ENCODE measurements at regions not wholly inside any gene's neighbourhood (a gene's known extent, or its start where the extent isn't known, plus 50 kb on each side); places are given as distances from the start of the nearest gene placed in this dataset.
"Not testable (repeated sequence)": the region's sequence is repeated elsewhere in the genome, so short reads cannot be mapped to it uniquely, and the experiment has no call there.

DNA sequence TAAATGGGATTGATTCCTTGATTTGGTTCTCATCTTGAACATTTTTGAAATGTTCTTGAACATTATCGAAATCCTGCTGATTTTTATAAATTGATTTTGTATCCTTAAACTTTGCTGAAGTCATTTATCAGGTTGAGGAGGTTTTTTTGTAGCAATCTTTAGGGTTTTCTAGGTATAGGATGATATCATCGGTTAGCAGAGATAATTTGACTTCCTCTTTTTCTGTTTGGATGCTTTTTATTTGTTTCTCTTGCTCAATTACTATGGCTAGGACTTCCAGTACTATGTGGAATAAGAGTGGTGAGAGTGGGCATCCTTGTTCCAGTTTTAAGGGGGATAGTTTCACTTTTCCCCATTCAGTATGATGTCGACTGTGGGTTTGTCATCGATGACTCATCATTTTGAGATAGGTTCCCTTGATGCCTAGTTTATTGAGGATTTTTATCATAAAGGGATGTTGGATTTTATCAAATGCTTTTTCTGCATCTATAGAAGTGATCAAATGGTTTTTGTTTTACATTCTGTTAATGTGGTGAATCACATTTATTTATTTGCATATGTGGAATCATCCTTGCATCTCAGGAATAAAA is 201.5 kb upstream of the ZSWIM2 start:
- intact Hi-C loops (cut with micrococcal nuclease), result no loop called here
- Histone ChIP-seq H3K27me3 (ENCODE audit: low read depth) (no peaks in the 10 kb centered on the region), H3K36me3 (no peaks in the 10 kb centered on the region), H3K4me3 (no peak overlapping the region), H3K4me1 (no peaks in the 10 kb centered on the region), H3K27ac (replicated peaks) (no peak overlapping the region), H3K9me3 (replicated peaks) (peaks cover 48% of the 10 kb centered on the region)
- no peak for TF ChIP-seq CTCF (IDR thresholded peaks at IDR 0.05; ENCODE audit: borderline replicate concordance)
- DNase-seq, result no peak

GRCh38 chr2:187037310-187037709 is 188.3 kb upstream of the ZSWIM2 start:
- no peak for TF ChIP-seq CTCF (IDR thresholded peaks at IDR 0.05; ENCODE audit: borderline replicate concordance)
- H3K4me3 ChIP-seq, result no peak overlapping the region
- no peaks in the 10 kb centered on the region for H3K4me1 ChIP-seq
- H3K27me3 ChIP-seq (ENCODE audit: low read depth), result no peaks in the 10 kb centered on the region
- H3K36me3 ChIP-seq, result no peaks in the 10 kb centered on the region
- no peak for DNase-seq
- peaks cover 2% of the 10 kb centered on the region for H3K9me3 ChIP-seq (replicated peaks)
- H3K27ac ChIP-seq (replicated peaks), result no peak overlapping the region
- intact Hi-C loops (cut with micrococcal nuclease), result no loop called here

GRCh38 chr2:187034434-187034833 is 185.5 kb upstream of the ZSWIM2 start:
- Histone ChIP-seq H3K36me3 (no peaks in the 10 kb centered on the region), H3K4me3 (no peak overlapping the region), H3K27ac (replicated peaks) (no peak overlapping the region), H3K4me1 (no peaks in the 10 kb centered on the region), H3K27me3 (ENCODE audit: low read depth) (no peaks in the 10 kb centered on the region), H3K9me3 (replicated peaks) (peaks cover 30% of the 10 kb centered on the region)
- no peak for TF ChIP-seq CTCF (IDR thresholded peaks at IDR 0.05; ENCODE audit: borderline replicate concordance)
- DNase-seq, result no peak
- intact Hi-C loops (cut with micrococcal nuclease), result no loop called here

- no peaks in the 10 kb centered on the region for H3K4me1 ChIP-seq
- TF ChIP-seq CTCF (IDR thresholded peaks at IDR 0.05; ENCODE audit: borderline replicate concordance), result no peak
Measured at GRCh38 chr2:187024739-187025138, 175.8 kb upstream of the ZSWIM2 start.

DNA sequence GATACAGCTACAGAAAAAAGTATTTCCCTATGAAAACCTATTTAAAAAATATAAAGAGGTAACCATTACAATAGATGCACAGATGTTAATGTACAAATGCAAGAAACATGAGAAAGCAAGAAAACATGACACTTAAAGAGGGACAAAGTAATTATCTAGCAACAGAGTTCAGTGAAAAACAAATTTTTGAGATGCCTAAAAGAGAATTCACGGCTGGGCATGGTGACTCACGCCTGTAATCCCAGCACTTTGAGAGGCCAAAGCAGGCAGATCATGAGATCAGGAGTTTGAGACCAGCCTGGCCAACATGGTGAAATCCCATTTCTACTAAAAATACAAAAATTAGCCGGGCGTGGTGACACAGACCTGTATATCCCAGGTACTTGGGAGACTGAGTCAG is 175.0 kb upstream of the ZSWIM2 start:
- intact Hi-C loops (cut with micrococcal nuclease); H3K4me1 ChIP-seq; H3K4me3 ChIP-seq; H3K27me3 ChIP-seq (ENCODE audit: low read depth); H3K36me3 ChIP-seq; H3K27ac ChIP-seq (replicated peaks); DNase-seq: not testable (repeated sequence)
- H3K9me3 ChIP-seq (replicated peaks), result peaks cover 52% of the 10 kb centered on the region

More at GRCh38 chr2:187024739-187025138, 175.8 kb upstream of the ZSWIM2 start:
- intact Hi-C loops (cut with micrococcal nuclease), result no loop called here
- no peaks in the 10 kb centered on the region for H3K27me3 ChIP-seq (ENCODE audit: low read depth)
- H3K9me3 ChIP-seq (replicated peaks), result peaks cover 56% of the 10 kb centered on the region
- H3K27ac ChIP-seq (replicated peaks), result no peak overlapping the region
- no peaks in the 10 kb centered on the region for H3K36me3 ChIP-seq
- no peak for DNase-seq
- H3K4me3 ChIP-seq, result no peak overlapping the region

- no peak for TF ChIP-seq CTCF (IDR thresholded peaks at IDR 0.05; ENCODE audit: borderline replicate concordance)
- H3K36me3 ChIP-seq, result no peaks in the 10 kb centered on the region
- no peaks in the 10 kb centered on the region for H3K27me3 ChIP-seq (ENCODE audit: low read depth)
- no peak overlapping the region for H3K4me3 ChIP-seq
- no peaks in the 10 kb centered on the region for H3K4me1 ChIP-seq
- DNase-seq, result no peak
- no peak overlapping the region for H3K27ac ChIP-seq (replicated peaks)
- intact Hi-C loops (cut with micrococcal nuclease), result no loop called here
- no peaks in the 10 kb centered on the region for H3K9me3 ChIP-seq (replicated peaks)
Measured at GRCh38 chr2:187017438-187017837, 168.5 kb upstream of the ZSWIM2 start.

Data from left ventricle myocardium inferior (tissue), 1 donor.